Testis (tissue), 2 donors: ENCODE measurements at regions not wholly inside any gene's neighbourhood (a gene's known extent, or its start where the extent isn't known, plus 50 kb on each side); places are given as distances from the start of the nearest gene placed in this dataset.
"Not testable (repeated sequence)": the region's sequence is repeated elsewhere in the genome, so short reads cannot be mapped to it uniquely, and the experiment has no call there.

Source experiments
- POLR2A ChIP-seq: fragments of 450-650 bp; IDR thresholded peaks from one replicate; pipeline ENCODE4 v1.6.1; 2017; ENCODE audit warnings: antibody characterized with exemption, mild to moderate bottlenecking, moderate library complexity
- TF ChIP-seq, protein P1 (sequence below), 3 experiments: fragments of 450-650 bp in 2 of 3; fragments of 200-600 bp in 1 of 3; sonication (generic) in 1 of 3; IDR thresholded peaks; one replicate each; pipeline ENCODE4 v1.5.1; 2016 to 2019; ENCODE audit warnings: antibody characterized with exemption in 3 of 3, mild to moderate bottlenecking in 2 of 3, moderate library complexity in 1 of 3

DNA sequence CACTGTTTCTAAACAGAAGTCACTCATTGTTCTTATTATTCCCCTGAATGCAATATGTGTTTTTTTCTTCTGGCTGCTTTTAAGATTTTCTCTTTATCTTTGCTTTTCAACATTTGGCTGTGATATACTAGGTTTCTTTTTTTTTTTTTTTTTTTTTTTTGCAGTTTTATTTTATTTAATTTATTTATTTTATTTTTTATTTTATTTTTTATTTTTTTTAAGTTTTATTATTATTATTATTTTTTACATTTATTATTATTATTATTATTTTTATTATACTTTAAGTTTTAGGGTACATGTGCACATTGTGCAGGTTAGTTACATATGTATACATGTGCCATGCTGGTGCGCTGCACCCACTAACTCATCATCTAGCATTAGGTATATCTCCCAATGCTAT is 221.9 kb downstream of the UTP18 start:
- TF ChIP-seq, protein P1, sequence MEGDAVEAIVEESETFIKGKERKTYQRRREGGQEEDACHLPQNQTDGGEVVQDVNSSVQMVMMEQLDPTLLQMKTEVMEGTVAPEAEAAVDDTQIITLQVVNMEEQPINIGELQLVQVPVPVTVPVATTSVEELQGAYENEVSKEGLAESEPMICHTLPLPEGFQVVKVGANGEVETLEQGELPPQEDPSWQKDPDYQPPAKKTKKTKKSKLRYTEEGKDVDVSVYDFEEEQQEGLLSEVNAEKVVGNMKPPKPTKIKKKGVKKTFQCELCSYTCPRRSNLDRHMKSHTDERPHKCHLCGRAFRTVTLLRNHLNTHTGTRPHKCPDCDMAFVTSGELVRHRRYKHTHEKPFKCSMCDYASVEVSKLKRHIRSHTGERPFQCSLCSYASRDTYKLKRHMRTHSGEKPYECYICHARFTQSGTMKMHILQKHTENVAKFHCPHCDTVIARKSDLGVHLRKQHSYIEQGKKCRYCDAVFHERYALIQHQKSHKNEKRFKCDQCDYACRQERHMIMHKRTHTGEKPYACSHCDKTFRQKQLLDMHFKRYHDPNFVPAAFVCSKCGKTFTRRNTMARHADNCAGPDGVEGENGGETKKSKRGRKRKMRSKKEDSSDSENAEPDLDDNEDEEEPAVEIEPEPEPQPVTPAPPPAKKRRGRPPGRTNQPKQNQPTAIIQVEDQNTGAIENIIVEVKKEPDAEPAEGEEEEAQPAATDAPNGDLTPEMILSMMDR (IDR thresholded peaks at IDR 0.05), result not testable (repeated sequence)
- TF ChIP-seq POLR2A, result not testable (repeated sequence)
